ENCODE measurements at regions not wholly inside any gene's neighbourhood (a gene's known extent, or its start where the extent isn't known, plus 50 kb on each side); places are given as distances from the start of the nearest gene placed in this dataset.

DNA sequence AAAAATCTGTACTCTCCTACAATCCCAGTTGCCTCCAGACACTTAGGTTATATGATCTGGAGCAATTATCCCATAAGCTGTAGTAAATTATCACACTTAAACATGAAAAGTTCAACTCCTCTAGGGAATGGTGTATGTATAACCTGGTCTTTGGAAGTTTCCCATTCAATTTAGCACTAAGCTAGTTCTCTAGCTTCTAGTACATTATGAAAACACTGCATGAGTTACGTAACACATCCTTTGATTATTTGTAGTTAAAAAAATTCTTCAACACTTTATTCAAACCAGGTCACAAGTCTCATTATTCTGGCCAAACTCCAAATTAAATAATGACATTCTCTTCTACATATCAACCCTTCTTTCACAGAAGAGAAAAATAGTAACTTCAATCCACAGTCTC, 827.0 kb upstream of the ADAMTS5 start:
- TF ChIP-seq POLR2A (IDR thresholded peaks at IDR 0.05) (no peak), POLR2AphosphoS5 (IDR thresholded peaks at IDR 0.05) (no peak)
- TF ChIP-seq, protein P1, sequence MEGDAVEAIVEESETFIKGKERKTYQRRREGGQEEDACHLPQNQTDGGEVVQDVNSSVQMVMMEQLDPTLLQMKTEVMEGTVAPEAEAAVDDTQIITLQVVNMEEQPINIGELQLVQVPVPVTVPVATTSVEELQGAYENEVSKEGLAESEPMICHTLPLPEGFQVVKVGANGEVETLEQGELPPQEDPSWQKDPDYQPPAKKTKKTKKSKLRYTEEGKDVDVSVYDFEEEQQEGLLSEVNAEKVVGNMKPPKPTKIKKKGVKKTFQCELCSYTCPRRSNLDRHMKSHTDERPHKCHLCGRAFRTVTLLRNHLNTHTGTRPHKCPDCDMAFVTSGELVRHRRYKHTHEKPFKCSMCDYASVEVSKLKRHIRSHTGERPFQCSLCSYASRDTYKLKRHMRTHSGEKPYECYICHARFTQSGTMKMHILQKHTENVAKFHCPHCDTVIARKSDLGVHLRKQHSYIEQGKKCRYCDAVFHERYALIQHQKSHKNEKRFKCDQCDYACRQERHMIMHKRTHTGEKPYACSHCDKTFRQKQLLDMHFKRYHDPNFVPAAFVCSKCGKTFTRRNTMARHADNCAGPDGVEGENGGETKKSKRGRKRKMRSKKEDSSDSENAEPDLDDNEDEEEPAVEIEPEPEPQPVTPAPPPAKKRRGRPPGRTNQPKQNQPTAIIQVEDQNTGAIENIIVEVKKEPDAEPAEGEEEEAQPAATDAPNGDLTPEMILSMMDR (IDR thresholded peaks at IDR 0.05): no peak

Data from transverse colon (tissue), 4 donors.